ENCODE measurements at regions not wholly inside any gene's neighbourhood (a gene's known extent, or its start where the extent isn't known, plus 50 kb on each side); places are given as distances from the start of the nearest gene placed in this dataset.

DNA sequence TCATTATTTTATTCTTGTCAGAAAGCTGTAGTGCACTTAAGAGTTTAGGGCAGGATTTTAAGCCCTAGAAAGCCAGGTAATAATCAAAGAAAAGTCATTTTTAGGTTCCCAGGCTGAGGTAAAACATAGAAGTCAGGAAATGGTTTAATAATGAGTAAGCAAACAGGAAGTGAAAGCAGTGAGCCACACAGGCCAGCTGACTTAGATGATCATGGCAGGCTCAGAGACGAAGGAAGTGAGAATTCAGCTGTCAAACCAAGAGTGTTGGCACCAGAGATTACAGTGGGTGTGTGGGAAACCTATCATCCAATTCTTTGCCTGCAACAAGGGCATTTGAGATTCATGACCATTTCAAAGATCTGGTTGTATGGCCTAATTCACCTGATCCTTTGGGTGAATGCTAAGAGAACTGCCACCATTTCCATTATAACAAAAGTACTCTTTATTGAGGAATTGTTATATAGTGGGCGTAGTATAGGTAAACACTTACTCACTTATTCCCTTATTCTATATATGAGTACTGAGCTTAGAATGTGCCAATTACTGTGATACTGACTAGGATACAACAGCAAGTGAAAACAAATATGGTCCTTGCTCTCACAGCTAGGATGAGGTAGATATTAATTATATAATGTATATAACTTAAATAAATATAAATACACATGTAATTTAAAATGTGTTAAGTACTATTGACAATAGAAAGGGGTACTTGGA is 103.7 kb upstream of the EDNRB start:
- in situ Hi-C loops (cut with HindIII; ENCODE audit: low pct_unique_long_range_greater_than_20kb, low sequenced_read_pairs): no loop called here
- no peak for DNase-seq (ENCODE audit: low read depth in 1 of 2, low spot score in 1 of 2)
- TF ChIP-seq JUND (IDR thresholded peaks at IDR 0.05; ENCODE audit: low read depth): no peak

- no peak for TF ChIP-seq JUND (IDR thresholded peaks at IDR 0.05; ENCODE audit: low read depth)
- in situ Hi-C loops (cut with HindIII; ENCODE audit: low pct_unique_long_range_greater_than_20kb, low sequenced_read_pairs): no loop called here
- no peak for DNase-seq (ENCODE audit: low read depth in 1 of 2, low spot score in 1 of 2)
Observed at GRCh38 chr13:78020861-78021260, 102.2 kb upstream of the EDNRB start.

DNA sequence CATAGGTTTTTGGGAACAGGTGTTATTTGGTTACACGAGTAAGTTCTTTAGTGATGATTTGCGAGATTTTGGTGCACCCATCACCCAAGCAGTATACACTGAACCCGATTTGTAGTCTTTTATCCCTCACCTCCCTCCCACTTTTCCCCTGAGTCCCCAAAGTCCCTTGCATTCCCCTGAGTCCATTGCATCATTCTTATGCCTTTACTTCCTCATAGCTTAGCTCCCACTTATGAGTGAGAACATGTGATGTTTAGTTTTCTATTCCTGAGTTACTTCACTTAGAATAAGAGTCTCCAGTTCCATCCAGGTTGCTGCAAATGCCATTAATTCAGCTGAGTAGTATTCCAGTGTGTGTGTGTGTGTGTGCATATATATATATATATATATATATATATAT is 97.2 kb upstream of the EDNRB start:
- in situ Hi-C loops (cut with HindIII; ENCODE audit: low pct_unique_long_range_greater_than_20kb, low sequenced_read_pairs): no loop called here
- DNase-seq (ENCODE audit: low read depth in 1 of 2, low spot score in 1 of 2): no peak
- TF ChIP-seq JUND (IDR thresholded peaks at IDR 0.05; ENCODE audit: low read depth): no peak

GRCh38 chr13:78012046-78012445 is 93.4 kb upstream of the EDNRB start:
- DNase-seq (ENCODE audit: low read depth in 1 of 2, low spot score in 1 of 2): no peak
- in situ Hi-C loops (cut with HindIII; ENCODE audit: low pct_unique_long_range_greater_than_20kb, low sequenced_read_pairs): no loop called here
- TF ChIP-seq JUND (IDR thresholded peaks at IDR 0.05; ENCODE audit: low read depth): no peak

GRCh38 chr13:78004821-78005220 is 86.2 kb upstream of the EDNRB start:
- TF ChIP-seq JUND (IDR thresholded peaks at IDR 0.05; ENCODE audit: low read depth): no peak
- DNase-seq (ENCODE audit: low read depth in 1 of 2, low spot score in 1 of 2): no peak
- in situ Hi-C loops (cut with HindIII; ENCODE audit: low pct_unique_long_range_greater_than_20kb, low sequenced_read_pairs): no loop called here

DNA sequence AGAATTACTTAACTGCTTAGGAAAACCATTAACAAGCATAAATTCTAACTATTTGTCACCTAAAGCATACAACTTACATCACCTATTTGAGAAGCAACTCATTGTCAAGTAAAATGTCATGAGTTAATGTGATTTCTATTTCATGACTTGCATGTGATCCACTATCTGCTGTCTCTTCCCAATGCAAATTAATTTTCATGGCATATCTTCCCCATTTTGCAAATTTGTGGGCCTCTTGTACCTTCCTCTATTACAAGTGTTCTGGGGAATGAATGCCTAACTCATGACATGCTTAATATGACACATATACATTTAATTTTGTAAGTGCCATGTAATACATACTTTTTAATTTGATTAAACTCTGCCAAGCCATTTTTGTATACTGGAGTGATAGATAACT is 81.1 kb upstream of the EDNRB start:
- no peak for DNase-seq (ENCODE audit: low read depth in 1 of 2, low spot score in 1 of 2)
- TF ChIP-seq JUND (IDR thresholded peaks at IDR 0.05; ENCODE audit: low read depth): no peak
- in situ Hi-C loops (cut with HindIII; ENCODE audit: low pct_unique_long_range_greater_than_20kb, low sequenced_read_pairs): no loop called here

- no peak for TF ChIP-seq JUND (IDR thresholded peaks at IDR 0.05; ENCODE audit: low read depth)
- in situ Hi-C loops (cut with HindIII; ENCODE audit: low pct_unique_long_range_greater_than_20kb, low sequenced_read_pairs): no loop called here
- no peak for DNase-seq (ENCODE audit: low read depth in 1 of 2, low spot score in 1 of 2)
Observed at GRCh38 chr13:77994166-77994565, 75.5 kb upstream of the EDNRB start.

DNA sequence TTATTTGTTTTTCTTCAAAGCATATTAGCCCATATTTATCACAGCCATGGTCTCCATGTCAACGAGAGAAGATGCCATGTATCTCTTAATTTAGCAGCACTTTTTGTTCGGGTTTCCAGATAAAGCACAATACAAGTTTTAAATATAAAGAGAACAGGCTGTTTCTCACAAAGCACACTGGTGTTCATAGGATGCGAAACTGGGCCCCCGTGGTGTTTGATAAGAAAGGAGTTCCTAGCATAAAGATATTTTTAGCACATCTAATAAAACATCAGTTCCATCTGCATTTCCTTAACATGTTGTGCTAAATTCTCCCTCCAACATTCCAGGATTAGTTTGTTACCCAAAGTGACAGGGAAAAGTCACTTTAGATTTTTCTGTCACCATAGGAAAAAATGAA is 72.4 kb upstream of the EDNRB start:
- DNase-seq (ENCODE audit: low read depth in 1 of 2, low spot score in 1 of 2): no peak
- in situ Hi-C loops (cut with HindIII; ENCODE audit: low pct_unique_long_range_greater_than_20kb, low sequenced_read_pairs): no loop called here
- TF ChIP-seq JUND (IDR thresholded peaks at IDR 0.05; ENCODE audit: low read depth): no peak

GRCh38 chr13:77989281-77989680 is 70.7 kb upstream of the EDNRB start:
- DNase-seq (ENCODE audit: low read depth in 1 of 2, low spot score in 1 of 2): no peak
- in situ Hi-C loops (cut with HindIII; ENCODE audit: low pct_unique_long_range_greater_than_20kb, low sequenced_read_pairs): no loop called here
- no peak for TF ChIP-seq JUND (IDR thresholded peaks at IDR 0.05; ENCODE audit: low read depth)

DNA sequence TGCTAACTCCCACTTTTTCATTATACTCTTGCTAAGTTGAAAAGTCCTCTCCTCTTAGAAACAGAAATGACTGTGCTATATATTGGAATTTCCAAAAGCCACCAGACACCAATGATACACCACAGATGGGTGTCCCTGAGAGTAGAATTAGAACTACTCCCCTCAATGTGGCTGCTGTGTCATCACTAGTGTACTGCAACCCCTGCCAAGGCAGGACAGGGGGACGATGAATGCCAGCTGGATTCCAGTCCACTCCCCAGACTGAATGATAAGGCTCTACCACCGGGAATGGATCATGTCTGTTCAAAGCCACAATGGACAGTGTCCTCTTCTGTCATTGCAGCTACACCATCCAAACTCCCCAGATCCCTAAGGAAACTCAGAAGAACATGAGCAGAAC is 69.7 kb upstream of the EDNRB start:
- no peak for DNase-seq (ENCODE audit: low read depth in 1 of 2, low spot score in 1 of 2)
- no peak for TF ChIP-seq JUND (IDR thresholded peaks at IDR 0.05; ENCODE audit: low read depth)
- in situ Hi-C loops (cut with HindIII; ENCODE audit: low pct_unique_long_range_greater_than_20kb, low sequenced_read_pairs): no loop called here

- TF ChIP-seq JUND (IDR thresholded peaks at IDR 0.05; ENCODE audit: low read depth): no peak
- DNase-seq (ENCODE audit: low read depth in 1 of 2, low spot score in 1 of 2): no peak
- in situ Hi-C loops (cut with HindIII; ENCODE audit: low pct_unique_long_range_greater_than_20kb, low sequenced_read_pairs): no loop called here
Observed at GRCh38 chr13:77986713-77987112, 68.1 kb upstream of the EDNRB start.

DNA sequence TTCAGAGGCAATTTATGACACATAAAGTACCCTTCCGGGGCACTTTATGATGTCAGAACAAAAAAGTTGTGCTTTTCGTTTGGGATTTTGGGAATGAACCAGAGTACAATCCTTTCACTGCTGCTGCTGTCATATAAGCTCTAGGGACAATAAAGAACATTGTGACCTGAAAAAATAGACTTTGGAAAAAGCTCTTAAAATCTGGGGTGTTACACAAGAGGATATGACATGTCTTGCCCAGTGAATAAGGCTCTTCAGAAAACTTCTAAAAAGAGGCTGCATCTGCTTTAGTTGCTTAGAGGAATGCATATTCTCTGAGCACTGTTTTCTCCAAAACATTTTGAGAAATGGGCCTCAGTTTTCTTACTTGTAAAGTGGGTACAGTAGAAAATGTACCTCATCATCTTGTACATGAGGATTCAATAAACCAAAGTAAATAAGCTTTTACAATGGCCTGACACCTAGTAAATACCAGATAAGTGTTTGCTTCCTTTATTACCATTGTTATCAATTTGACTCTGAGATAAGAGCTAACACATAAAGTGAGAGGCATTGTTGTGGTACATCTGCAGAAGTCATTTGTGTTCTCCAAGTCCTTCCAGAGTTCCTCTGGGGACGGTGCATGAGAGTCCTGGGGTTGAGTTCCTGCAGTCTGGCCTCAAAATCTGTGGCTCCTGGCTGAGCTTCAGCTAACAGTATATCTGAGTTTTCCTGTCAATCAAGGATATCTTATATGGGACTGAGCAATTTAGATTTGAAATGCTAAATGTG is 67.4 kb upstream of the EDNRB start:
- in situ Hi-C loops (cut with HindIII; ENCODE audit: low pct_unique_long_range_greater_than_20kb, low sequenced_read_pairs): no loop called here
- TF ChIP-seq JUND (IDR thresholded peaks at IDR 0.05; ENCODE audit: low read depth): no peak
- DNase-seq (ENCODE audit: low read depth in 1 of 2, low spot score in 1 of 2): no peak

DNA sequence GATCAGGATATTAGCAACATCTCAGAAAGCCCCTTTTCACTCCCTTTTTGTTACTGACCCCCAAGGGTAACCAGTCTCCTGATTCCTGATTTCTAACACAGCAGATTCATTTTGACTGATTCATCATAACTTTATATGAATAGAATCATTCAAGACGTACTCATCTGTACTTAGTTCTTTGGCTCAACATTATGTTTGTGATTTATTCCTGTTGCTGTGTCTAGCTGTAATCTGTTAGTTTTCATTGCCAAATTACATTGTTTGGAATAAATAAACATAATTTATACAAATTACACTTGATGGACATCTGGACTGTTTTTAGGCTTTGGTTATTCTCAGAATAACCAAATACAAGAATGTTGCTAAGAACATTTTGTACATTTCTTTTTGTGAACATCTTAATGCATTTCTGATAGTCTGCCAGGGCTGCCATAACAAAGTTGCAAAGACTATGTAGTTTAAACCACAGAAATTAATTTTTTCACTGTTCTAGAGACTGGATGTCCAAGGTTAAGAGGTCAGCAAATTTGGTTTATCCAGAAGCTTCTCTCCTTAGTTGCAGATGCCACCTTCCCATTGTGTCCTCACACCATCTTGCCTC is 62.8 kb upstream of the EDNRB start:
- in situ Hi-C loops (cut with HindIII; ENCODE audit: low pct_unique_long_range_greater_than_20kb, low sequenced_read_pairs): no loop called here
- no peak for DNase-seq (ENCODE audit: low read depth in 1 of 2, low spot score in 1 of 2)
- no peak for TF ChIP-seq JUND (IDR thresholded peaks at IDR 0.05; ENCODE audit: low read depth)

Measured in T47D (cell line).